ENCODE measurements at regions not wholly inside any gene's neighbourhood (a gene's known extent, or its start where the extent isn't known, plus 50 kb on each side); places are given as distances from the start of the nearest gene placed in this dataset.
"Not testable (repeated sequence)": the region's sequence is repeated elsewhere in the genome, so short reads cannot be mapped to it uniquely, and the experiment has no call there.

GRCh38 chrX:130467936-130468335, 66.1 kb downstream of the RBMX2 start:
- DNase-seq = no peak

DNA sequence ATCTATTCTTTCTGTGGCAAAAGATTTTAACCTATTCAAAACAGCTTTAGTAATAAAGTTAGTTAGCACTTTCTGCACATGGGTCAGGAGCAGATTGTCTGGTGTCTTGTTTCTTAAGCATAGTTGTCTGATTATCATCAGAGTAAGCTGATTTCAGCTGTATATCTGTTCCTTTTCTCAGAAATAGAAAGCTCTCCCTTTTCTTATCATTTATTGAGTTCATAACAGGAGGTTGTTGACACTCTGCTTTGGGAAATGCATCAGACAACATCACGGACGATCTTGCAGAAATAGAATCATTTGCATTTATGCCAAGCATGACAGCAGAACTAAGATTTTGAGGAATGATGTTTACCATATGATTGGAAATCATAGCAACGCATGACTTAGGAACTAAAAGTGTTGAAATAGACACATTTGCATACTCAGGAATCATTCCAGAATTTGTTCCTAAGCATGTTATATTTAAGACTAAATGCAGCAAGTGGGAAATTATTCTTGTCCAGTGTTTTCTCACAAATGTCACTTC, 66.7 kb downstream of the RBMX2 start:
- no peak for DNase-seq

- DNase-seq = no peak
Observed at GRCh38 chrX:130482871-130483270, 81.1 kb downstream of the RBMX2 start.

DNA sequence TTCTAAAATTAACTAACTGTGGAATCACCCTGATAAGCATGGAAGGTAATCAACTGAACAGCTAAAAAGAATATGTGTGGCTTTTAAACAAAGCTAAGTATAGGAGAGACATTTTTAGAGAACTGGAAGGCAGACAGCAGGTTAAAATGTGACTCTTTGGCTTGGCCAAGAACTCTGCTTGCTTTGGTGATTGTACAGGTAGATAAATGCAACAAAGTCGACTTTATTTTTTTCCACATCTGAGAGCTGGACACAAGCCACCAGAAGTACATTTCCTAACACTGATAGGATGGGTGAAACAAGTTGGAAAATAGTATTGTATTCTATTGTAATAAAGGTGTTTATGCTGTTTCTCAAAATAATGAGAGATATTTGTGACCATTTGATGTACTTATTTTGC, 84.1 kb downstream of the RBMX2 start:
- DNase-seq = no peak

GRCh38 chrX:130495502-130495901, 93.7 kb downstream of the RBMX2 start:
- not testable (repeated sequence) for DNase-seq

- DNase-seq = no peak
Observed at GRCh38 chrX:130497531-130497930, 95.7 kb downstream of the RBMX2 start.

DNA sequence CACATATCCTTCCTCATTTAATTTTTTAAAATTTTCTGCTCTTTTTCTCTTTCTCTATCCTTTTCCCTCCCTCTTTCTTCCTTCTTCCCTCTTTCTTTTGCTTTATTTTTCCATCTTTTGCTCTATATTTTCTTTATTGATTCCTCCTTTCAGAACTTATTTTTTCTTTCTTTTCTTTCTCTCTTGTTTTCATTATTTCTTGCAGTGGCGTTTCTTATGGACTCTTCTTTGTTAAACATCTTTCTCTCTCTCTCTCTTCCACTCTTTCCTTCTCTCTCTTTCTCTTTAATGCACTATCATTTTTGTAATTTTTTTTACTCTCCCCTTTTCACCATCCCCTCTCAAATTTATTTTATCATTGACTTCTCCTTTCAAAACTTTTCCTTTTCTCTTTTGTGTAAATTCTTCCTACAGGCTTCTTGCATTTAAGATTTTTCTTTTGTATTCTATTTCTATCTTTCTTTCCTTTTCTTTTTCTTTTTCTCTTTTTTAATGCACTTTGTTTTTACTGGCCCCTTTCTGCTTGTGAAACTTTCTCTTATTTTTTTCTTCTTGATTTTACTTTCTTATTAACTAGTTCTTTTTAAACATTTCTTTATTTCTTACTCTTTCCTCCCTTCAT, 97.0 kb downstream of the RBMX2 start:
- DNase-seq = no peak

DNA sequence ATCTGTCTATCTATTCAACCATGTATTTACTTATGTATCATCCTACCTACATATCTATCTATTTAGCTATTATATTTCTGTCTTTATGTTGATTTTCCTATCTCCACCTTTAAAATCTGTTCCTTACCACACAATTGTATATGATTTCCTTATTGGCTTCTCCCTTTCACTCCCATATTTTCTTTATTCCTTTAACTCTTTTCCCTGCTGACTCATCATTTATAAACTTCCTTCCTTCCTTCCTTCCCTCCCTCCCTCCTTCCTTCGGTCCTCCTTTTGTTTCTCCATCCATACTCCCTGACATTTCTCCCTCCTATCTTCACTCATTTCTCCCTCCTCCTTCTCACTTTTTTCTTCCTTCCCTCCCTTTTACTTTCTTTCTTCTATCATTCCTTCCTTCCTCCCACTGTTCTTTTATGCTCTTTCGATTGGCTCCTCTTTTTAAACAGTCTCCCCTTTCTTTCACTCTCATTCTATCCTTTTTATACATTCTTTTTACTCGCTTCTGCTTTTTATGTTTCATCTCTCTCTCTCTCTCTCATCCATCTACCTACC, 100.3 kb downstream of the RBMX2 start:
- no peak for DNase-seq

DNA sequence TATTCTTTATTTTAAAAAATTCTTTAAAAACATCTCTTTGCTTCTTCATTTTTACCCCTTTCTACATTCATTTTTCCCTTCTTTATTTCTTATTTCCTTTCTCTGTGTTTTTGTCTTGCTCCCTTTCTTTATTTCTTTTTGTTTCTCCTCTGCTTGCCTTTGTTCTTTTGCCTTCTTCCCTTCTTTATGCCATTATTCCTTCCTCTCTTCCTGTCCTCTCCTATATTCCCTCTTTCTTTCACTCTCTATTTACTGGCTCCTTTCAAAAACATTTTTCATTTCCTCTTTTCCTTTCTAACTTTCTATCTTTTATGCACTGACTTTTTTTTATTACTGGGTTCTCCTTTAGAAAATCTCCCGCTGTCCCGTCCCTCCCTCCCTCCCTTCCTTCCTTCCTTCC, 102.2 kb downstream of the RBMX2 start:
- DNase-seq = no peak

GRCh38 chrX:130507015-130507414, 105.2 kb downstream of the RBMX2 start:
- DNase-seq = no peak

GRCh38 chrX:130512534-130512933, 110.7 kb downstream of the RBMX2 start:
- not testable (repeated sequence) for DNase-seq

GRCh38 chrX:130516123-130516522, 114.3 kb downstream of the RBMX2 start:
- DNase-seq = no peak

GRCh38 chrX:130523460-130524394, 121.9 kb downstream of the RBMX2 start:
- peak; percentile 19 for DNase-seq

DNA sequence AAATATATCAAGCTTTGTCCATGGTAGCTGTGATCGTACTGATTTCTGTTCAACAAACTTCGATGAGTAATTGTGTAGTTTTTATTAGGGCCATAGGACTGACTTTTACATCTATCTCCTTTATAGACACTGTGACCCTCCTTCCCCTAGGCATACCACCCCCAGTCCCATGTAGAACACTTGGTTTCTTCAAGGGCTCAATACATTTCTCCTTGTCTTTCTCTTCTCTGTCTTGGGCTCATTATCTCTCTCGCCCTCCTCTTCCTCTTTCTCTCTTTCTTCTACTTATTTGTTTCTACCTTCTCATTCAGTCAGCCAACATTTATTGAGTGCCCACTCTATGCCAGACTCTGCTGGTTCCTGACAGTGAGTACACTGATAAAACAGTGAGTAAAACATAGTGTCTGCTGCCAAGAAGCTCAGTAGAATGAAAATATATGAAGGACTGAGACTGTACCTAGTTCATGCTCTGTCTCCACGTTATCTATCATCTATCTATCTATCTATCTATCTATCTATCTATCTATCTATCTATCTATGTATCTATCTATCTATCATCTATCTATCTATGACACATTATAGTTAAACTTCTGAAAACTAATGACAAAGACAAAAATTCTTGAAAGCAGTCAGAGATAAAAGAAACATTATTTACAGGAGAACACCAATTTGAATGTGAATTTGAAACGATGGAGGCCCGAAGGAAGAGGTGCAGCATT, 122.8 kb downstream of the RBMX2 start:
- no peak for DNase-seq

- no peak for DNase-seq
Observed at GRCh38 chrX:130529531-130529930, 127.7 kb downstream of the RBMX2 start.

- DNase-seq = no peak
Observed at GRCh38 chrX:130531066-130531465, 129.3 kb downstream of the RBMX2 start.

DNA sequence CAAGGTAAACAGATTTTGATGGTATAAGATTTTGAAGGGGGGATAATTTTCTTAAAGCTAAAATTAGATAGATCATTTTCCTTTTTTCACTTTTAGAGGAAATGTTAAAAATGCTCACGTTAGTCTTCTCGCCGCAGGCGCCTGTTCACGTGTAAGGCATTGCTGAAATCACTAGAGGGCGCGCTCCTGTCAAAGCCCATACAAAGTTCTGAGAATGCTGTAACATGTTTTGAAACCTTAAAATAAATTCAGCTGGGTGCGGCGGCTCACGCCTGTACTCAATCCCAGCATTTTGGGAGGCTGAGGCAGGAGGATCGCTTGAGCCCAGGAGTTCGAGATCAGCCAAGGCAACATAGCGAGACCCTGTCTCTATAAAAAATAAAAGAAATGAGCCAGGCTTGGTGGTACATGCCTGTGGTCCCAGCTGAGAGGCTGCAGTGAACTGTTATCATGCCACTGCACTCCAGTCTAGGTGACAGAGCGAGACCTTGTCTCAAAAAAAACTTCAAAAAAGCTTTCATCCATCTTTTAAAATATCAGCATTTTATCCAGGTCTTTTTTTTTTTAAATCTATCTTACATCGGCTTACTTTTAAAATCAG, 138.0 kb downstream of the RBMX2 start:
- peak; percentile 22 for DNase-seq

DNA sequence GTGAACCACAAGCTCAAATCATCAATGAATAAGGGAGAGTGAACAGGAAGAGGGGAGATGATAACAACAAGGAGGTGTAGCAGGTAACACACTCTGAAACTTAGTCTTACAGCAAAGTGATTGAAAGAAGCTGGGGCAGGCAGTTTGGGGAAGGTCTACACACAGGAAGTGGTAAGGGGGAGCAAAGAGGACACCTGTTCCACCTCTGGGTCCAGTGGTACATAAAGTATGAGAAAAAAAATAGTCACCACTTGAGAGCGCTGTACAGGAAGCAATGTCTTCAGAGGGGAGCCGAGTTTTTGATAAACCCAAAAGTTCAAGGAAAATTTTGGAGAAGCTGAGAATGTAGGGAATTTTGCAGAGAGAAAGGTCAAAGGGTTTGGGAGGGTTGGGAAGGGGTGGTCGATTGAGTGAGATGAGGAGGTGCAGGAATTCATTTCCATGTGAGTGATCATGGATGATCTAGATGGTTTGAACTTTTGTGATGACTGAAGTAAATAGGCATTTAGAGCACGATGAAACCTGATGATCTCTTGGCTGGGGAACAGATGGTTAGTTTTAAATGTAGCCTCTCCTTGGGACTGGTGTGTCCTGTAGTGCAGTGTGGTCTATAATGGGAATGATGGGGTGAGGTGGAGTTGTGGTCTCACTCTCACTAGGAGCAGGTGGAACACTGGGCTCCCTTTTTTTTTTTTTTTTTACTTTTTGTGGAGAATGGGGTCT, 142.0 kb downstream of the RBMX2 start:
- no peak for DNase-seq

GRCh38 chrX:130545796-130546195, 144.0 kb downstream of the RBMX2 start:
- no peak for DNase-seq

GRCh38 chrX:130549382-130549781, 147.6 kb downstream of the RBMX2 start:
- not testable (repeated sequence) for DNase-seq

- DNase-seq = no peak
Observed at GRCh38 chrX:130550351-130550750, 148.6 kb downstream of the RBMX2 start.
